AG04450 (cell line): ENCODE measurements at regions not wholly inside any gene's neighbourhood (a gene's known extent, or its start where the extent isn't known, plus 50 kb on each side); places are given as distances from the start of the nearest gene placed in this dataset.

Experiments used
- CTCF ChIA-PET: fragments of 300-600, 350-600 bp; formaldehyde crosslinking; extraction: SDS; loops from one replicate; lab custom pipeline; 2022; ENCODE audit warnings: antibody characterized with exemption, inconsistent platforms; lab: Charles Lee
- POLR2A ChIA-PET: fragments of 350-600 bp; formaldehyde crosslinking; extraction: SDS; loops from one replicate; lab custom pipeline; 2021; ENCODE audit warnings: antibody characterized with exemption, inconsistent platforms; lab: Yijun Ruan, JAX
- DNase-seq: peaks from one replicate; pipeline ENCODE4 v3.0.0-alpha.2; 2011; ENCODE audit warnings: low read depth, low spot score
- H3K27ac ChIP-seq: one replicate; pipeline ENCODE4 v1.5.1; 2012; ENCODE audit warnings: low read depth, low read length, control low read depth
- H3K27me3 ChIP-seq: one replicate; pipeline ENCODE4 v1.6.0; 2012; ENCODE audit warnings: low read length; ENCODE audit not compliant: control insufficient read depth, insufficient read depth
- H3K4me3 ChIP-seq: 2 replicates; pipeline ENCODE4 v1.5.1; 2011; ENCODE audit warnings: mild to moderate bottlenecking, low read depth, low read length, control low read depth
- H3K9me3 ChIP-seq: 2 replicates; pipeline ENCODE4 v1.5.1; 2012; ENCODE audit warnings: low read length; ENCODE audit not compliant: control insufficient read depth, insufficient read depth
- CTCF ChIP-seq: IDR thresholded peaks from 2 replicates; pipeline ENCODE4 v1.5.1; 2011; ENCODE audit warnings: low read depth, low read length, control low read depth, inconsistent platforms

- Histone ChIP-seq H3K9me3 (peaks cover 4% of the 10 kb centered on the region; the same call in 1 of the 2 replicates), H3K27ac (no peak overlapping the region), H3K27me3 (no peaks in the 10 kb centered on the region), H3K4me3 (no peak overlapping the region)
- ChIA-PET CTCF (interaction anchor here (0.6 to 4.1 kb wide), 21 partner anchors 8 to 589 kb away, joined by 3 to 48 read pairs (median 3); no protein-coding TSS in a partner anchor), POLR2A (no interaction called here)
- DNase-seq: no peak
- TF ChIP-seq CTCF: no peak
Observed at GRCh38 chr7:17062151-17063044, 180.6 kb upstream of the AGR3 start.

- TF ChIP-seq CTCF: peak; percentile 43
- Histone ChIP-seq H3K4me3 (no peak overlapping the region), H3K27ac (no peak overlapping the region), H3K27me3 (no peaks in the 10 kb centered on the region), H3K9me3 (peaks cover 4% of the 10 kb centered on the region; the same call in 1 of the 2 replicates)
- ChIA-PET CTCF (interaction anchor here (0.6 to 4.1 kb wide), 20 partner anchors 9 to 589 kb away, joined by 3 to 48 read pairs (median 4); no protein-coding TSS in a partner anchor), POLR2A (no interaction called here)
- no peak for DNase-seq
Observed at GRCh38 chr7:17063045-17063383, 181.2 kb upstream of the AGR3 start.

GRCh38 chr7:17067691-17068090 lies 185.9 kb upstream of the AGR3 start:
- Histone ChIP-seq H3K27me3 (no peaks in the 10 kb centered on the region), H3K4me3 (no peak overlapping the region), H3K9me3 (peaks cover 4% of the 10 kb centered on the region; the same call in 1 of the 2 replicates), H3K27ac (no peak overlapping the region)
- POLR2A ChIA-PET: no interaction called here
- CTCF ChIA-PET: no interaction called here
- TF ChIP-seq CTCF: no peak
- DNase-seq: no peak

GRCh38 chr7:17069146-17069545 lies 187.4 kb upstream of the AGR3 start:
- CTCF ChIA-PET: no interaction called here
- H3K4me3 ChIP-seq: no peak overlapping the region

More at GRCh38 chr7:17069146-17069545, 187.4 kb upstream of the AGR3 start:
- Histone ChIP-seq H3K9me3 (peaks cover 4% of the 10 kb centered on the region; the same call in 1 of the 2 replicates), H3K27ac (no peak overlapping the region), H3K27me3 (no peaks in the 10 kb centered on the region)
- POLR2A ChIA-PET: no interaction called here
- TF ChIP-seq CTCF: no peak
- DNase-seq: no peak
